ENCODE measurements at regions not wholly inside any gene's neighbourhood (a gene's known extent, or its start where the extent isn't known, plus 50 kb on each side); places are given as distances from the start of the nearest gene placed in this dataset.
A peak's percentile ranks its signal among the peaks of the same experiment; 100 is the strongest.
"Not testable (repeated sequence)": the region's sequence is repeated elsewhere in the genome, so short reads cannot be mapped to it uniquely, and the experiment has no call there.

DNA sequence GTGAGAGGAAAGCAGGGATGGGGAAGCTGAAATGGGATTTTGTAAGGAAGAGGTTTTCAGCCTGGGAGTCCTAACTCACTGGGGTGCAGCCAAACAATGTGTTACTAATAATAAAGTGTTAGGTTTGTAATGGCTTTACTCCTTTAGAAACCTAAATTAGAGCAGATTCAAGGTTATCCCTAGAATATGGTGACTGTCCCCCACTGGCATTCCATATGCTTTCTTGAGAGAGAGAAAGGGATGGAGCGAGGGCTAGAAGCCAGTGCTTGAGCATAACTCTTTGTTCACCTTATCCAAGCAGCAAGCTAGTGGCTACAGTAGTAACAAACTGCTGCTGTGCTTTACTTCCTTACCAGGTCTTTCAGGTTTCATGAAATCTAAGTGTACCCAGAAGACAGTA lies 249.1 kb upstream of the PGRMC2 start:
- no peak for DNase-seq

DNA sequence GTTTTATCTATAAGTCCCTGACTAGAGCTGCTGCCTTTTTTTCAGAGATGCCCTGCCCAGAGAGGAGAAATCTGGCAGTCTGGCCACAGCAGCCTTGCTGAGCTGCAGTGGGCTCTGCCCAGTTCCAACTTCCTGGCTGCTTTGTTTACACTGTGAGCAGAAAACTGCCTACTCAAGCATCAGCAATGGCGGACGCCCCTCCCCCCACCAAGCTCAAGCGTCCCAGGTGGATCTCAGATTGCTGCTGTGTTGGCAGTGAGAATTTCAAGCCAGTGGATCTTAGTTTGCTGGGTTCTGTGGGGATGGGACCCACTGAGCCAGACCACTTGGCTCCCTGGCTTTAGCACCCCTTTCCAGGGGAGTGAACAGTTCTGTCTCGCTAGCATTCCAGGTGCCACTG lies 247.9 kb upstream of the PGRMC2 start:
- DNase-seq = not testable (repeated sequence)

DNA sequence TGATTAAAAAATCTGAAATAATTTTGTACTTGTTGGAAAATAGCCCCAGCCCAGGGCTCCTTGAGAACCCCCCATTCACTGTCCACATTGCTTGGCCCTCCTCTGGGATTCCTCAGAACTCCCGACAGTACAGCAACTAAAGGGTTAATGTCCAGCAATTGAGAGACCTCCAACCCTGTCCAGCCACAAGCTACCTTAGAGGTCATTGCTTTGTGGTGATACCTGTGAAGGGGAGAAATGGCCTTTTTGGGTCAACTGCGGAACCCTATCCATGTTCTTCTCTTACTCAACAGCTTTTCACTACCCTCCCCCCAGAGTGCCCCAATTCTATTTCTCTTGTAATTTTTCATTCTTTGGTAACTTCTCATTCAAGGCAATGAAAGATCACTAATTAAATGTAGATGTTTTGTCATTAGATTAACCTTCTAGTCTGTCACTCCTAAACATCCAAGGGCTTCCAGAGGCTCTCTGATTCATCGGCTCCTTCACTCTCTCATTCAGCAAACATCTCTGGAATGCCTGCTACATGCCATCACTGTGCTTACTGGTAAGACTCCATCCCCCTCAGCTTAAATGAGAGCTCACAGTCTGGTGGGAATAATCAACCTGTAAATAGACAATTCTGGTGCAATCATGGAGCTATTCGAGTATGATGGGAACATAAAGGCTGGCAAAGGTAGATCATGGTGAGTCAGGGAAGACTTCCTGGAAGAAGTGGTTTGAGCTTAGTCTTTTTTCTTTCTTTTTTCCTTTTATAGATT lies 241.4 kb upstream of the PGRMC2 start:
- DNase-seq = no peak

DNA sequence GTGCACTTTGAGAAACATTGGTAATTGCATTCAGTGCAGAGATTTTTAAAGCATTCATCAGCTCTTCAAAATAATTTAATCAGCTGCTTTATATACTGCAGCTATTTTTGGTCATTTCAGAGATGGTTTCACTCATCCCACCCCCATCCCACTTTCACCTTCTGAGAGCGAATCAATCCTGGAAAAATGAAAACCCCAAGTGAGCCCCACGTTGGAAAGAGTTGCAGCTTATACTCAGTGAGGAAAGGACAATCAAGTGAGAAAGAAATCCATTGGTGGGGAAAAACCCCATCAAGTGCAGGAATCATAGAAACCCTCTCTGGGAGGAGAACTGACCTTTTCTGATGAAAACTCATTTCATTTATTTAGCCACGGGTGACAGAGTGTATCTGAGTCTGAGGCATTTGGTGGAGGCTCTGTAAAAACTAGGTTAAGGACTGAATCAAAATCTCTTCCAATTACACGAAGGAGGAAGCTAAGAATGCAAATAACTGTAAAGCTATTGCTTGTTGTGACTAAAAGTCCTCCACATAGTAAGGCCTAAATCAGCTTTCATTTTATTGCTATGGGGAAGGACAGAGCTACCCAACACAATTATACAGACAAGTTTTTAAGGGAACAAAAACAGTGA lies 240.4 kb upstream of the PGRMC2 start:
- DNase-seq = no peak

DNA sequence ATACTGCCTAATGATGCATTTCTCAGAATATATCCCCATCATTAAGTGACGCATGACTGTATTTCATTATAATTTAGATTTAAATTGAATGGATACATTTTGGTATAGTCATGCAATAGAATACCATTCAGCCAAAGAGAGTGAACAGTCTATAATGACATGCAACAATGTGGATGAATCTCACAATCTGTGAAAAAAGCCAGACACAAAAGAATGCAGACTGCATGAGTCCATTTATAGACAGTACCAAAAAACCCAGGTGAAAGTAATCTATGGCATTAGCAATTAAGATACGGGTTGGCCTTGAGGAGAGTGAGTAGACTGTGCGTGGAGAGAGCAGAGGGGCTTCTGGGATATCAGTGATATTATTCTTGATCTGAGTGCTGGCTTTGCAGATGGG lies 239.7 kb upstream of the PGRMC2 start:
- DNase-seq = no peak

DNA sequence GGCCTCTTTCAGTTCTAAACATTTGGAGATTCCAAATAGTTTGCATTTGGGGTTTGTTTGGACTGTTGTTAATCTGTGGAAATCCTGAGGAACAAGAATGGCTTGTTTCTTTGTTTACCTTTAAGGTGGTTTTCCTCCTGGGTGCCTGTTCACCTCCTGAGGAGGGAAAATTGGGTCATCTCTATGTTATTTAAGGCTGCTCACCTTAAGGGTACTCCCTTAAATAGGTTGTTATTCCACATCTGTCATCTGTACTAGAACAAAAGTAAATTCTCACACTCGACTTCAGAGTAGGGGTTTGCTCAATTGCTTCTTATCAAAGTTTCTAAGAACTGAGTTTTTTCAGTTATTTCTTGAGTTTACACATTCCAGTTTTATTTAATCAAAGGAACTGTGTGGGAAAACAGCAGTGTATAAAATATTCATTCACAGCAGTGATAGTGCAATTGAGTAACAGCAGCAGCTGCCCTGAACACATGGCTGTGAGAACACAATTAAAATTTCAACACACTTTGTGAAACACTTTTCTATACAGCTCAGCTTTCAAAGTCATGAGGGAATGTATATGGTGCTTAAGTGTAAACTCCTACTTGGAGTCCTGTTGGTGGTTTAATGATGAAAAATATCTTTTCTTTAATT lies 238.5 kb upstream of the PGRMC2 start:
- DNase-seq = no peak

DNA sequence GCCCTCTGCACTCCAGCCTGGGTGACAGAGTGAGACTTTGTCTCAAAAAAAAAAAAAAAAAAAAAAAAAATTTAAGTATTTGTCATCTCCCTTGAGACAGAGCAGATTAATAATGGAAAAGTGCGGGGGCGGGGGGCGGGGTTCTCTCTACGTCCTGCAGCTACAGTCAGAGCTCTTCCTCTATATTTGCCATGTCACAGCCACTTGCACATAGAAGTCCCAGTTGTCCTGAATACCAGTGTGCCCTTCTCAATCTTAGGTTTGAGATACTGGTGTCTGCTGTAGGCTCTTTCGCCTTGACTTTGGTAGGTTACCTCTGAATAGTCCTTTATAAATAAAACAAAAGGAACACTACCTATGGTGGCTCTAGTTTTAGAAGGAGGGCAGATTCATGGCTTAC lies 237.8 kb upstream of the PGRMC2 start:
- DNase-seq = no peak

DNA sequence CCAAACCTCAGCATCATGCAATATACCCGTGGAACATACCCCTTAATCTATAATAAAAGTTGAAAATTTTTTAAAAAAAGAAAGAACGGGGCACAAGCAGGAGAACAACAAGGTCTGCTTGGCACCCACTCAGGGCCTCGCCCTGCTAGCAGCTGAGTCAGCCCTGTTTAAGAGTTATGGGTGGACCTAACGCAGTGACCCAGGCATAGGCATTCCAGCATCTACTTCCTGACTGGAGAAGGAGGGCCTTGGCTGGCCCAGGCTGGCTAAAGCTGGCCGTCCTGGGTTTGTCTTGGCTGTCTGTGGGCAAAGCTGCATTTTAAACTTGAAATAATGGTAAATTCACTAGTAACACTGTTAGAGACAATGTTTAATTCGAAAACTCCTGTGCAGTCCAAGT lies 236.7 kb upstream of the PGRMC2 start:
- DNase-seq = no peak

DNA sequence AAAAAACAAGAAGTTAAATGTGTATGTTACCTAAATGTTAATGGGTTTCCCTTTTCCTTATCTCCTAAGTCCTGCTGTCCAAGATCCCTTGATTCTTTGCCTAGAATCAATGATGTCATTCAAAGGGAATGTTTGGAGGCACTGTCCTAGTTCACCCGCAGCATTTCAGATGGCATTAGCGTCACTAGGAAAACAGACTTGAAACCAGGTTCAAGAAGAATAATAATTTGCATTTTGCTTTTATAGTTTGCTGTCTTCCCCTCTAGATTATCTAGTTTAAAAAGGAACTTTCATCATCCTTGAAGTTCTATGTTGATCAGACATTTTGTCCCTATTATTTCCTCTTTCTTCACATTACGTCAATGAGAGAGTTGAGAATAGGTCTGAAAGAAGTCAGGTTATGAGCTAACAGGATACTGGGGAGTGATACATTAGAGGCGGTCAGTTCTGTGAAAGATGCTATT lies 234.1 kb upstream of the PGRMC2 start:
- DNase-seq = no peak

DNA sequence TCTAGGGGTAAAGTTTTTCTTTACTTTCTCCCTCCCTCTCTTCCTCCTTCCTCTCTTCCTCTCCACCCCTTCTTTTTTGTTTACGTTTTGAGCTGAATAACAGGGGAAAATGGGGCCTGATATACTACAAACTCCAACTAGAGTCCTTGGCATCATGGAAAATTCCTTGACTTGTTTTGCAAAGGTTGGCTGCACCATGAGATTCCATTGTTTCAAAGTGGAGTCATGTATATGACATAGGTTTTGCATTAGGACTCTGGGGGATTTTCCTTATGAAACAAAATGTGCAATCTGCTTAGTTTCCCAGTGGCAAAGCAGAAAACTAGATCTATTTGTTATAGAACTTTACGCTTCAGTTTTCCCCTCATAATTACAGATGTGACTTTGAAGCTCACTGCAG lies 233.5 kb upstream of the PGRMC2 start:
- DNase-seq = no peak

DNA sequence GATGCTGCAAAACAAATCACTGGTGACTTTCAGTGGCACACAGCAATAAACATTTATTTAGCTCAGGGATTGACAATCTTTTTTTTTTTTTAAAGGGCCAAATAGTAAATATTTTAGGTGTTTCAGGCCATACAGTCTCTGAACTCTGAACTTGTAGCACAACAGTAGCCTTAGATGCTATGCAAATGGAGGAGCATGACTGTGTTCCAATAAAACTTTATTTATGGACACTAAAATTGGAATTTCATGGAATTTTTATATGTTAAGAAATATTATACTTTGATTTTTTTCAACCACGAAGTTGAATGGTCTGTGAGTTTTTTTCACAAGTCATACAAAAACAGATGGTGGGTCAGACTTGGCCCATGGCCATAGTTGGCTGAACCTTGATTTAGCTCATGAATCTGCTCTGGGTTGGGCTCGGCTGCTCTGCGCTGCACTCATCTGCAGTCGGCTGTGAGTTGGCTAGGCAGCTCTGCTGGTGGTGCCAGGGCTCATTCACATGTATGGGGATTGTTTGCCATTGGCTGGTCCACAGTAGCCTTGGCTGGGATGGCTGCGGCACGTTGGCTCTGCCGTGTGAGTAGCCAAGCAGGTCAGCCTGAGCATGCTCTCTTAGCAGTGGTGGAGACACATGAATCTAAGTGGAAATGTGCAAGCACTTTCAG lies 231.7 kb upstream of the PGRMC2 start:
- peak in 14 of 56 donors; percentile 3 to 46 (median 12) for DNase-seq

DNA sequence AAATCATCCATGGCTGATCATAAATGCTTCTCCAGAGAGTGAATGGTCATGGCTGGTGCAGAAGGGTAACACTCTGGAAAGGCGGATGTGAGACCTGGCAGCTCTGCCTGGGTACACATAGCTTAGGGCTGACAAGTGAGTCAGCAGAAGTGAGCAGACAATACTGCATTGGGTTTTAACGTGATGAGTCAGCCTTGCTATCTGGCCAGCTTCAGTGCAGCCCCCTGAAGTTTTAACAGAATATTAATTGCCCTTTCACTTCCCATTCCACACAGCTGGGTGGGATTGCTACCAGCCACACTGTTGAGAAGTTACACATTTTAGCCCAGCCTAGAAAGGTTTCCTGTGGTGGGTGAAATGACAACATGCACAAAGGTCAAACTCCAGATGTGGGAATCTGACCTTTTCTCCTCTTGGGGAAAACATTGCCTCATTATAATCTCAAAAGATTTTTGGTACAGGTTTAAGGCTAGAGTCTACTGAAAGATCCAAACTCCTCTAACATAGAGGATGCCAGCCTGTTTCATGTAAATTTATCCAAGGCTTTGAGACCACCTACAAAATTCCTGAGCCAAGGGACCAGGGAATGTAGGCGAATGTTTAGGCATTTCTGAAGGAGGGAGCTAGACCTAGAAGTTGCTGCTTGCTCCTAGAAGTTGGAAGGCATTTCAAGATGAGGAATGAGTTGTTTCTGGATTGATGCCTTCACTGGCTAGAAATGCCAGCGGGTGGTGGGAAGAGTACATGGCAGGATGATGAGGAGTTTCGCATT lies 230.3 kb upstream of the PGRMC2 start:
- DNase-seq = no peak

DNA sequence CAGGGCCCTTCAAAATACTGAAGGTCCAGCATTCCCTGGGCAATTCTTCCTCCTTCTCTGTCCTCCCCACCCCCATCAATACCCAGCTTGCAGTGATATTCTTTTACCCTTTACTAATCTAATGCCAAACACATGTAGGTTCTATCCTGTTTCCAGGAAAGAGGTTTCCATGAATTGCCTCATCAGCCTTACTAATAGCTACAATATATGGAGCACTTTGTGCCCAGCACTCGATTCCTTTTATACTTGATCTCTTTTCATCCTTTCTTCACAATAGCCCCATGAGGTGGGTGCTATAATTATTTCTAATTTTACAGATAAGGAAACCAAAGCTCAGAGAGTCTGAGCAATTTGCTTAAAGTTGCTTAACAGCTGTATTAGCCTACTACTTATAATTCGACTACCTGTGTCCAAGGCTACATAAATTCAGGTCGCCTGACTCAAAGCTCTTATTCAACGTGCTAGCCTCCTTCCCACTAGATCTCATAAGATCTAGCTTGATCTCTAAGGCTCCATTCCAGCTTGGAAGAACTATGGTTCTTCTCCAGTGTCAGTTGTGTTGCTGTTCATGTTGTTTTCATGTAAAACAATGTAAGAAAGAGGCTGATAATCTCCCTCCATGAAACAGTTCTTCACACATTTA lies 229.6 kb upstream of the PGRMC2 start:
- DNase-seq = no peak

DNA sequence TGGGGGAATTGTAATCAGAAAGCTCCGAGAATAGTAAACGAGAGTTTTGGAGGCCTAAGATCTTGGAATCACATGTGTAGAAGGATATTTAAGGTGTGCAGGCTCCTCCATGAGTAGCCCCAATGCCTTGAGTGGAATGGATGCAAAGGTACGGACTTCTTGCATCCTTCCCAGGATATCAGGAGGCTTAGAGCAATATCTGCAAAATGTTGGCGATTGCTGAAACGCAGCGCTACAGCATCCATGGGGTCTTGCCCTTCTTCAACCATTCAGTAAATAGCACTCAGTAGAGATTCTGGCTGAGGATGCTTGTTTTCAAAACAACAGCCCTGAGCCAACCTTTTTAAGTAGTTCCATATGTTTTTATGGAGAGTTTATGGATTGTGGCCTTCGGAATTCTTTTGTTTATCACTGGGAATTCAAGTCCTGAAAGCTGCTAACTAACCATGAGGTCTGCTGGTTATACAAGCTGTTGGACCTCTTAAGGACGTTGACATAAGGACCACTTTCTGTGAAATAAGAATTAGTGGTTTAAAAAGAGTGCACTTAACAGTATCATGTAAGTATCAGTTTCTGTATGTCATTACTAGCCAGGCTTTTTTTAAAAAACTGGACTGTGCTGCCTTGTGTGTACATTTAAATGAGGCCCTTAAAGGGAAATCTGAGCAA lies 228.8 kb upstream of the PGRMC2 start:
- DNase-seq = no peak

DNA sequence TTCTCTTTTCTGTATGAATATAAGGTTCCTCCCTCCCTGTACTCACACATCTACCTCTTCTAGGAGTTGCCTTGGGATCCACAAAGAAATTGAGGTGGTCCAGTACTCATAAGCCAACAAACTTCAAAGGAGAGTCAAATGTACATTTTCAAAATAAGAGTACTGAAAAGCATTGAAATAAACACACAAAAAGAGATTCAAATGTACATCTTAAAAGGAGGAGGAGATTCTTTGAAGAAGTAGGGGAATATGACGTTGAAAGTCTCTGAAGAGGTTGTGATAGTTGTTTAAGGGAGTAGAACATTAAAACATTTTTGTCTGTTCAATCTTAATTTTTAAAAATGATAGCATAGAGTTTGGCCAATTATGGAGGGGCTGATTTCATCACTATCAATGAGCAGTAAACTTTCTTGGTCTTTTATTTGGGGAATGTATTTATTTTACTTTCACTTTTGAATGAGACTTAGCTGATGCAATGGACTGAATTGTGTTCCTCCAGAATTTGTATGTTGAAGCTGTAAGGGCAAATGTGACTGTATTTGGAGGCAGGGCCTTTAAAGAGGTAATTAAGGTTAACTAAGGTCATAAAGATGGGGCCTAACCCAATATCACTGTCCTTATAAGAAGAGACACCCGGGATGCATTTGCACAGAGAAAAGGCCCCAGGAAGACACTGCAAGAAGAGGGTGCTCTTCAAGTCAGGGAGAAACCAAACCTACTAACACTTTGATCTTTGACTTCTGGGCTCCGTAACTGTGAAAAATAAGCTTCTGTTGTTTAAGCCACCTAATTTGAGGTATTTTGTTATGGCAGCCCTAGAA lies 226.3 kb upstream of the PGRMC2 start:
- DNase-seq = no peak

DNA sequence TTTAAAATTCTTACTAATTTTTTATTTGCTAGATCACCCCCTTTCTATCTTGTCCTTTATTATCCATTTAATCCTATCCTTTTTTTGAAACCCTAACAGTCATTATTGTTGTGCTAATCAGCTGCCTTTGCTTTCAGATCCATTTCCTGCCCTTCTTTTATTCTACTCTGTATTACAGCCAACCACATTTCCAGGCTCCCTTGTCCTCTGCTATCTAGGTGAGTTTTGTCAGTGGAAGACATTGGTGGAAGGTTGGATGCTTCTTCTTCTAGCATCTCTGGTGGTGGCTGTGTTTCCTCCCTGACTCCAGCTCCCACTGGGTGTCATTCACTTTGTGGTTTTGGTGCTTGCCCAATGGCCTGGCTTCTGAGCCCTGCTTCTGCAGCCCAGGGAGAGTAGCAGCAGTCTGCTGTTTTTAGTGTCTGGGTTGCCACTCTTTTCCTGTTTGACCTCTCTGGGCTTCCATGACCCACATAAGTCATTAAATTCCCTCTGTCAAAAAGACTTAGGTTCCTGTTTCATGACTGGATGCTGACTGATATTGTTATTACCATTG lies 225.2 kb upstream of the PGRMC2 start:
- DNase-seq = no peak

DNA sequence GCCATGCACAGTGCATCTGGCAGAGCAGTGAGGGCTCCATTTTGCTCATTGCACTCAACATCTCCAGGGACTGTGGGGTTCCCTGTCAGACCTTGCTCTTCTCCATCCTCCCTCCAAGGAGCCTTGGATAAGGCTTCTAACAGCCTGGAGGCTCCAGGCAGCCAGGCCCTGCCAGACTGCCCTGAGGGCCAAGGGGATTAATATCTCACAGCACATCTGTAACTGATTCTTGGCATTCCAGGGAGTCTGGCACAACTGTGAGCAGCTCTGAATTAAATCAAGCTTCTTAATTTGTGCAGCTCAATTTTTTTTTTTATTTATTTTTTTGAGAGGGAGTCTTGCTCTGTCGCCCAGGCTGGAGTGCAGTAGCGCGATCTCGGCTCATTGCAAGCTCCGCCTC lies 224.5 kb upstream of the PGRMC2 start:
- no peak for DNase-seq

DNA sequence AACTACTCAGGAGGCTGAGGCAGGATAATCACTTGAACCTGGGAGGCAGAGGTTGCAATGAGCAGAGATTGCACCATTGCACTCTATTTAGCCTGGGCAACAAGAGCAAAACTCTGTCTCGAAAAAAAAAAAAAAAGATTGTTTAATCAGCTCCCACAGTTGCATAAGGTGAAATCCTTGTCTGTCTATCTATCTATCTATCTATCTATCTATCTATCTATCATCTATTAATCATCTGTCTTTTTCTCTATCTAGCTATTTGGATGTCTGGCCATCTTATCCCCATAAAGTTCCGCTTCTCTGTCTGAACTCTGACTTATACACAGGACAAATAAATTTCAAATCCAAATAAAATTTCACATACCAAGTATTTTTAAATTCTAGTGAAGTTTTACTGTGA lies 223.2 kb upstream of the PGRMC2 start:
- no peak for DNase-seq

Data from amygdala (tissue), 56 donors.